ENCODE measurements at regions not wholly inside any gene's neighbourhood (a gene's known extent, or its start where the extent isn't known, plus 50 kb on each side); places are given as distances from the start of the nearest gene placed in this dataset.

DNA sequence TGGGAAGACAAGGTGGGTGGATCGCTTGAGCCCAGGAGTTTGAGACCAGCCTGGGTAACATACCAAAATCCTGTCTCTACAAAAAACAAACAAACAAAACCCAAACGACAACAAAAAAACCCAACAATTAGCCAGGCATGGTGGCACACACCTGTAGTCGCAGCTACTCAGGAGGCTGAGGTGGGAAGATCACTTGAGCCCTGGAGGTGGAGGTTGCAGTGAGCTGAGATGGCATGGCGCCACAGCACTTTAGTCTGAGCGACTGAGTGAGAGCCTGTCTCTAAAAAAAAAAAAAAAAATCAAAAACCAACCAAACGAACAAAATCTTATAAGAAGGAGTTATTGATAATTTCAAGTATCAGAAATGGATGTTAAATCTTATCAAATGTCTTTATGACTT, 114.9 kb downstream of the CDH26 start:
- TF ChIP-seq EZH2phosphoT487 (IDR thresholded peaks at IDR 0.05; ENCODE audit: borderline replicate concordance, low read depth, low read length): no peak
- TF ChIP-seq, protein P1, sequence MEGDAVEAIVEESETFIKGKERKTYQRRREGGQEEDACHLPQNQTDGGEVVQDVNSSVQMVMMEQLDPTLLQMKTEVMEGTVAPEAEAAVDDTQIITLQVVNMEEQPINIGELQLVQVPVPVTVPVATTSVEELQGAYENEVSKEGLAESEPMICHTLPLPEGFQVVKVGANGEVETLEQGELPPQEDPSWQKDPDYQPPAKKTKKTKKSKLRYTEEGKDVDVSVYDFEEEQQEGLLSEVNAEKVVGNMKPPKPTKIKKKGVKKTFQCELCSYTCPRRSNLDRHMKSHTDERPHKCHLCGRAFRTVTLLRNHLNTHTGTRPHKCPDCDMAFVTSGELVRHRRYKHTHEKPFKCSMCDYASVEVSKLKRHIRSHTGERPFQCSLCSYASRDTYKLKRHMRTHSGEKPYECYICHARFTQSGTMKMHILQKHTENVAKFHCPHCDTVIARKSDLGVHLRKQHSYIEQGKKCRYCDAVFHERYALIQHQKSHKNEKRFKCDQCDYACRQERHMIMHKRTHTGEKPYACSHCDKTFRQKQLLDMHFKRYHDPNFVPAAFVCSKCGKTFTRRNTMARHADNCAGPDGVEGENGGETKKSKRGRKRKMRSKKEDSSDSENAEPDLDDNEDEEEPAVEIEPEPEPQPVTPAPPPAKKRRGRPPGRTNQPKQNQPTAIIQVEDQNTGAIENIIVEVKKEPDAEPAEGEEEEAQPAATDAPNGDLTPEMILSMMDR (conservative IDR thresholded peaks at IDR 0.05; ENCODE audit: low read length): no peak

Data from OCI-LY7 (cell line).